GM21528 (cell line): ENCODE measurements at regions not wholly inside any gene's neighbourhood (a gene's known extent, or its start where the extent isn't known, plus 50 kb on each side); places are given as distances from the start of the nearest gene placed in this dataset.
"Not testable (repeated sequence)": the region's sequence is repeated elsewhere in the genome, so short reads cannot be mapped to it uniquely, and the experiment has no call there.

Experiments
- ATAC-seq: cut with Tn5 transposase; IDR thresholded peaks from one replicate; pipeline ENCODE4 v1.9.1; 2021; ENCODE audit warnings: mild to moderate bottlenecking, moderate library complexity; ENCODE audit not compliant: unreplicated experiment, low FRiP score

GRCh38 chr14:105620865-105621471 is 94.6 kb downstream of the TMEM121 start:
- not testable (repeated sequence) for ATAC-seq

DNA sequence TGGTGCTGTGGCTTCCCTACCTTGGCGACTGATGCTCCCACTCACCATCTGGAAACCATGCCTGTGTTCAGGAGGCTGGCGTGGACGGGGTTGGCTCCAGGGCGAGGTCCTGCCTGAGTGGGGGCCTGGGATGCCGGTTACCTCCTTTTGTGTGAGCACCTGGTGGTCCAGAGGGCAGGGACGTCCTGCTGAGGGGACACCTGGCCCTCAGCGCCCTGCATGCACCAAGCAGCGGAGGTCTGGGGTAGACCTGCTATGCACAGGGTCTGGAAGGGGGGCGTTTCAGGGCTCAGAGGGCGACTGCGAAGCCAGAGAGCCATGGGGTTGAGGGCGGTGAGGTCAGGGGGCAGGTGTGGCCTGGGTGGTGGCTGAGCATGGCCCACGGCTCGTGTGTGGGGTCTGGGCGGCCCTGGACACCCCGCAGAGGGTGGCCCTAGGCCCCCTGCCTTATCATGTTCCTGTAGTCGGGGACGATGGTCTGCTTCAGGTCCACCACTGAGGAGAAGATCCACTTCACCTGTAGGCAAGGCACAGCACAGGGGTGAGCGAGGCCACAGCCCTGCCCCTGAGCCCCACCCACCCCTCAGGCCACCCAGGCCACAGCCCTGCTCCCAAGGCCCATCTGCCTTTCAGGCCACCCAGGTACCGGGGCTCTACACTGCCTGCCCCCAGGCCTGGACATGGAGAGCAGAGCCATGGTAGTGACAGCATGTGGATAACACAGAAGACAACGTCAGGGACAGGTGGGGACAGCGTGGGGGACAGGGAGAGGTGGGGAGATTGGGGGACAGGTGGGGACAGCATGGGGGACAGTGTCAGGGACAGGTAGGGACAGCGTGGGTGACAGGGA is 95.3 kb downstream of the TMEM121 start:
- not testable (repeated sequence) for ATAC-seq

DNA sequence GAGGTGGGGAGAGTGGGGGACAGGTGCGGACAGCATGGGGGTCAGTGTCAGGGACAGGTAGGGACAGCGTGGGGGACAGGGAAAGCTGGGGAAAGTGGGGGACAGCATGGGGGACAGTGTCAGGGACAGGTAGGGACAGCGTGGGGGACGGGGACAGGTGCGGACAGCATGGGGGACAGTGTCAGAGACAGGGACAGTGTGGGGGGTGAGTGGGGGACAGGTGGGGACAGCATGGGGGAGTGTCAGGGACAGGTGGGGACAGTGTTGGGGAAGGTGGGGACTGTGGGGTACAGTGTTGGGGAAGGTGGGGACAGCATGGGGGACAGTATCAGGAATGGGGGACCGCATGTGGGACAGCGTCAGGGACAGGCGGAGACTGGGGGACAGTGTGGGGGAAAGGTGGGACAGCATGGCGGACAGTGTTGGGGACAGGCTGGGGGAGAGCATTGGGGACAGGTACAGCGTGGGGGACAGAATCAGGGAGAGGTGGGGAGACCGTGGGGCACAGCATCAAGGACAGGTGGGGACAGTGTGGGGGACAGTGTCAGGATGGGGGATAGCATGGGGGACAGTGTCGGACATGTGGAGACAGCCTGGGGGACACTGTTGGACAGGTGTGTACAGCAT is 96.1 kb downstream of the TMEM121 start:
- ATAC-seq: no peak

GRCh38 chr14:105623178-105623577 is 96.8 kb downstream of the TMEM121 start:
- not testable (repeated sequence) for ATAC-seq

GRCh38 chr14:105624346-105624745 is 98.0 kb downstream of the TMEM121 start:
- not testable (repeated sequence) for ATAC-seq

GRCh38 chr14:105624749-105625434 is 98.5 kb downstream of the TMEM121 start:
- ATAC-seq: not testable (repeated sequence)

DNA sequence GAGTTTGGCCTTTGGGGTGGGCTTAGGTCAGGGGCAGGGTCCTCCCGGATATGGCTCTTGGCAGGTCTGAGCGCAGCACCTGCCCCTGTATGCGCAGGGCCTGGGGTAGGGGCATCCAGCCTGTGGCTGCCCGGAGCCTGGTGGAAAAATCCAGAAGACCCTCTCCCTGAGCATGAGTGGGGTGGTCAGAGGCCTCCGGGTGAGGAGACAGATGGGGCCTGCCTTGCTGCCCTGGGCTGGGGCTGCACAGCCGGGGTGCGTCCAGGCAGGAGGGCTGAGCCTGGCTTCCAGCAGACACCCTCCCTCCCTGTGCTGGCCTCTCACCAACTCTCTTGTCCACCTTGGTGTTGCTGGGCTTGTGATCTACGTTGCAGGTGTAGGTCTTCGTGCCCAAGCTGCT is 99.1 kb downstream of the TMEM121 start:
- ATAC-seq: not testable (repeated sequence)

GRCh38 chr14:105626111-105626510 is 99.7 kb downstream of the TMEM121 start:
- ATAC-seq: not testable (repeated sequence)

DNA sequence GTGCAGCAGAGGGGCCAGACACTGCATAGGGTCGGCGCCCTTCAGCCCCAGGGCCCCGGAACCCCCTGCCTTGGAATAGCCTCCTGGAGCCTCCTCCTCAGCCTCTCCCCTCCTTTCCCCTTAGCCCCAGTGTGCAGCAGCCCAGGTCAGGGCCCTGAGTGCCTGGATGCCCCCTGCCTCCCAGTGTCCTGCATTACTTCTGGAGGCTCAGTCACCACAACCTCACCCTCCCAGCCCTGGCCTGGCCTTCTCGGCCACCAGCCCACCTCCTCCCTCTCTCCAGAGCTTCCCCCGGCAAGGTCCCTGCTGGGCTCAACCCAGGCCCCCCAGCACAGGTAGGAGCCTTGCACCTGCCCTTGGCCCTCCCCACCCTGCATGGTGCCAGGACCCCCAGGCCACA is 100.3 kb downstream of the TMEM121 start:
- not testable (repeated sequence) for ATAC-seq

- not testable (repeated sequence) for ATAC-seq
Observed at GRCh38 chr14:105627287-105627686, 100.9 kb downstream of the TMEM121 start.

DNA sequence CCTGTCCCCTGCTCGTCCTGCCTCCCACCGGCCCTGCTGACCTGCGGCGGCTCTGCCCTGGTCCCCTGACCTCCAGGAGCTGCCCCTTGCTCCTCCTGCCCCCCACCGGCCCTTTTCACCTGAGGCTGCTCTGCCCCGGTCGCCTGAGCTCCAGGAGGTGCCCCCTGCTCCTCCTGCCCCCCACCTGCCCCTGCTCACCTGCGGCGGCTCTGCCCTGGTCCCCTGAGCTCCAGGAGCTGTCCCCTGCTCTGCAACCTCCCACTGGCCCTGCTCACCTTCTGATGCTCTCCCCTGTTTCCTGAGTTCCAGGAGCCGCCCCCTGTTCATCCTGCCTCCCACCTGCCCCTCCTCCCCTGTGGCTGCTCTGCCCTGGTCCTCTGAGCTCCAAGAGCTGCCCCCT is 101.3 kb downstream of the TMEM121 start:
- ATAC-seq: no peak

DNA sequence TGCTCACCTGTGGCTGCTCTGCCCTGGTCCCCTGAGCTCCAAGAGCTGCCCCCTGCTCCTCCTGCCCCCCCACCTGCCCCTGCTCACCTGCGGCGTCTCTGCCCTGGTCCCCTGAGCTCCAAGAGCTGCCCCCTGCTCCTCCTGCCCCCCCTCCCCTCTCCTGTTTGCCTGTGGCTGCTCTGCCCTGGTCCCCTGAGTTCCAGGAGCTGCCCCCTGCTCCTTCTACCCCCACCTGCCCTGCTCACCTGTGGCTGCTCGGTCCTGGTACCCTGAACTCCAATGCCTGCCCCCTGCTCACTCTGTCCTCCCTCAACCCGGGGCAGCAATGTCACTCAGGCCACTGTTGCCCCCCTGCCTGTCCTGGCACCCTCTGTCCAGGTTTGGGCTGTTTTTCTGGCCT is 101.7 kb downstream of the TMEM121 start:
- ATAC-seq: not testable (repeated sequence)

- not testable (repeated sequence) for ATAC-seq
Observed at GRCh38 chr14:105628531-105629067, 102.2 kb downstream of the TMEM121 start.

GRCh38 chr14:105629091-105629885 is 102.9 kb downstream of the TMEM121 start:
- ATAC-seq: not testable (repeated sequence)

- no peak for ATAC-seq
Observed at GRCh38 chr14:105629886-105630215, 103.5 kb downstream of the TMEM121 start.

DNA sequence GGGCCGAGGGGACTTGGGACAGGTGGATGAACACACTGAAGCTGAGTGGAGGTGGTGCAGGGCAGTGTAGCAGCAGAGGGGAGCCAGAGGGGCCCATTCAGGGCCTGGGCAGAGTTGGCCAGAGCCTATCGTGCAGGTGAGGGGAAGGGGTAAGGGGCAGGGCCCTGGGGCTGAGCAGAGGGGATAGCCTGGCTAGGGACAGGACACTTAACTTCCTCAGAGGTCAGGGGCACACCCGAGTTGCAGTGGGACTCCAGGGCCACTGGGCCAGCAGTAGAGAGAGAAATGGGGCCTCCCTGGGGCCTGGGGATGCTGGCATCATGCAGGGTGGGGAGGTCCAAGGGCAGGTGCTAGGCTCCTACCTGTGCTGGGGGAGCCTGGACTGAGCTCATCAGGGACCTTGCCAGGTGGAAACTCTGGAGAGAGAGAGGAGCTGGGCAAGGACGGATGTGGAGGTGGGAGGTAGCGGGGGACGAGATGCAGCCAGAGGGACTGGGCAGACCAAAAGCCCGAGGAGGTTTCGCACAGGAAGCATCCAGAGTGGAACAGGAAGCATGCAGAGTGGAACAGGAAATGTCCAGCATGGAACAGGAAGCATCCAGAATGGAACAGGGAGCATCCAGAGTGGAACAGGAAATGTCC is 104.0 kb downstream of the TMEM121 start:
- ATAC-seq: not testable (repeated sequence)

DNA sequence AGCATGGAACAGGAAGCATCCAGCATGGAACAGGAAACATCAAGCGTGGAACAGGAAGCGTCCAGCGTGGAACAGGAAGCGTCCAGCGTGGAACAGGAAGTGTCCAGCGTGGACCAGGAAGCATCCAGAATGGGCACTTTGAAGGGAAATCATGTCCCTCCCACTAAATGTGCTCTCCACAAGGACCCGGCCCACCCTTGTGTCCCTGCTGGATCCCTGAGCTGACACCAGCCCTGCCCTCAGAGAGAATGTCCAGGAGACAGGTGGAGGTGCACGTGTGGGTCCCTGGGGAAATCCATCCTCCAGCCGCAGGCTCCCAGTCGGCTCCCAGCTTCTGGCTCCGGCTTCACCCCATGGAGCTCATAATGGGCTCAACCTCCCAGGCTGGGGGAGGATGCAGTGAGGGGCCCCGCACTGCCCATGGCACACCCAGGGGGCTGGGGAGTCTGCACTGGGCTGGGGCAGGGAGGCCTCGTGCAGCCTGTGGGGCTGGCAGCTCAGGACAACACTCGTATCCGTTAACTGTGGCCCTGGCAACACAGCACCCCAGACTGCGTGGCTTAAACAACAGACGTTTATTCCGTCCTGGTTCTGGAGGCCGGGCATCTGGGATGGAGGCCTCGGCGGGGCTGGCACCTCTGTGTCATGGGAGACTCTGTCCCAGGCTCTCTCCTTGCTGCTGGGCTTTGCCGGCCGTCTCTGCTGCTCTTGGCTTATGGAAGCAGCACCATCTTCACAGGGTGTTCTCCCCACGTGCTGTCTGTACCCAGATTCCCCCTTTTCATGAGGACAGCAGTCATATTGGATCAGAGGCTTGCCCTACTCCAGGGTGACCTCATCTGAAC is 104.8 kb downstream of the TMEM121 start:
- not testable (repeated sequence) for ATAC-seq

DNA sequence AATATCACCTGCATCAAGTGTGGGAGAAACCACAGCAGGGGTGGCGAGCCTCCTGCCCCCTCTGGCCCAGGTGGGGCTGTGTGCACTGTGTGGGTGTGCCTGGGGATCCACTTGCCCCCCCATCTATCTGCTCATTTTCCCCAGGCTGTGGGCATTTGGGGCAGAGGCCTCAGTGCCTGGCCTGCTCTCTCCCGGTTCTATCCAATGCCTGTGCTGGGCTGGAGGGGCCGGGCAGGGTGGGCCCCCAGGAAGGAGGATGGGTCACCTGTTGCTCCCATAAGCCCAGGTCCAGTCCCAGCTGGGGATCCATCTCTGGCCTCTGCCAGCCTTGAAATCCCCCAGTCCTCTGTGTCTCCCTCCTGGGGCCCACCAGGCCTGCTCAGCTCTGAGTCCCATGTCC is 105.6 kb downstream of the TMEM121 start:
- ATAC-seq: no peak
